Loucy (cell line): ENCODE measurements at regions not wholly inside any gene's neighbourhood (a gene's known extent, or its start where the extent isn't known, plus 50 kb on each side); places are given as distances from the start of the nearest gene placed in this dataset.

ENCODE experiments used
- EZH2phosphoT487 ChIP-seq: fragments of 200-600 bp; IDR thresholded peaks from 2 replicates; pipeline ENCODE4 v1.6.1; 2018; ENCODE audit warnings: antibody characterized with exemption, mild to moderate bottlenecking, moderate library complexity, borderline replicate concordance
- TF ChIP-seq, protein P1 (sequence below): fragments of 200-600 bp; sonication (generic); conservative IDR thresholded peaks from 2 replicates; pipeline ENCODE4 v1.5.1; 2014; ENCODE audit warnings: mild to moderate bottlenecking, antibody characterized with exemption, low read length

DNA sequence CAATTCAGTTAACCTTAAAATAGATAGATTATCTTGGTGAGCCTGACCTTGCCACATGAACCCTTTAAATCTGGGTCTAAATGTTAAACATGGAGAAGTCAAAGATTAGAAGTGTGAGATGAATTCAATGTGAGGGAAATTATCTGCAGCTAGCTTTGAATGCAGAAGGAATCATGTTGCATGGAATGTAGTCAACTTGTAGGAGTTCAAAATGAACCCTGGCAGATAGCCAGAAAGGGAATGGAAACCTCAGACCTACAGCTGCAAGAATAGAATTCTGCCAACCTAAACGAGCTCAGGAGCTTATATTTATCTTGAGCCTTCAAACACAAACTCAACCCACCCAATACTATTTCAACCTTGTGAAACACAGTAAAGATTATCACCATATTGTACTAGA, 632.5 kb downstream of the KCTD8 start:
- TF ChIP-seq, protein P1, sequence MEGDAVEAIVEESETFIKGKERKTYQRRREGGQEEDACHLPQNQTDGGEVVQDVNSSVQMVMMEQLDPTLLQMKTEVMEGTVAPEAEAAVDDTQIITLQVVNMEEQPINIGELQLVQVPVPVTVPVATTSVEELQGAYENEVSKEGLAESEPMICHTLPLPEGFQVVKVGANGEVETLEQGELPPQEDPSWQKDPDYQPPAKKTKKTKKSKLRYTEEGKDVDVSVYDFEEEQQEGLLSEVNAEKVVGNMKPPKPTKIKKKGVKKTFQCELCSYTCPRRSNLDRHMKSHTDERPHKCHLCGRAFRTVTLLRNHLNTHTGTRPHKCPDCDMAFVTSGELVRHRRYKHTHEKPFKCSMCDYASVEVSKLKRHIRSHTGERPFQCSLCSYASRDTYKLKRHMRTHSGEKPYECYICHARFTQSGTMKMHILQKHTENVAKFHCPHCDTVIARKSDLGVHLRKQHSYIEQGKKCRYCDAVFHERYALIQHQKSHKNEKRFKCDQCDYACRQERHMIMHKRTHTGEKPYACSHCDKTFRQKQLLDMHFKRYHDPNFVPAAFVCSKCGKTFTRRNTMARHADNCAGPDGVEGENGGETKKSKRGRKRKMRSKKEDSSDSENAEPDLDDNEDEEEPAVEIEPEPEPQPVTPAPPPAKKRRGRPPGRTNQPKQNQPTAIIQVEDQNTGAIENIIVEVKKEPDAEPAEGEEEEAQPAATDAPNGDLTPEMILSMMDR: no peak
- TF ChIP-seq EZH2phosphoT487: no peak
